Peyer's patch (tissue), 4 donors: ENCODE measurements at regions not wholly inside any gene's neighbourhood (a gene's known extent, or its start where the extent isn't known, plus 50 kb on each side); places are given as distances from the start of the nearest gene placed in this dataset.

Experiments
- POLR2A ChIP-seq, 2 donors: fragments of 450-650 bp; IDR thresholded peaks; one replicate each; pipeline ENCODE4 v1.5.1; 2017; ENCODE audit warnings: antibody characterized with exemption in 2 of 2, mild to moderate bottlenecking in 2 of 2, moderate library complexity in 2 of 2
- TF ChIP-seq, protein P1 (sequence below), 6 experiments: fragments of 450-650 bp in 4 of 6; fragments of 200-600 bp in 2 of 6; sonication (generic) in 1 of 6; IDR thresholded peaks; one replicate each; pipeline ENCODE4 v1.5.1; 2017 to 2019; ENCODE audit warnings: antibody characterized with exemption in 6 of 6, mild to moderate bottlenecking in 3 of 6, moderate library complexity in 1 of 6

DNA sequence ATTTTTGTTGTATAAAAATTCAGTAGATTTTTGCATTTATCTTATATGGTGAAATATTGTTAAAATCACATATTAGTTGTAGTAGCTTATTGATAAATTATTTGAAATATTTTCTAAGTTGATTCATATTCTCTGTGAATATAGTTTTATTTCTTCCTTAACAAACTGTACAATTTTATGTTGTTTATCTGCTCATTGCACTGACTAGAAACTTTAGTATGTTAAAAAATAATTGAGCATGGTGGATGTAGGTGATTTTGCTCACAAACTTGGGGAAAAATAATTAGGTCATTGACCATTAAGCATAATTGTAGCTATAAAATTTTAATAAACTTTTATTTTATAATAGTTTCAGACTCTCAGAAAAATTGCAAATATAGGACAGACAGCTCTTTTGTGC lies 1445.3 kb upstream of the MIR17HG start:
- TF ChIP-seq, protein P1, sequence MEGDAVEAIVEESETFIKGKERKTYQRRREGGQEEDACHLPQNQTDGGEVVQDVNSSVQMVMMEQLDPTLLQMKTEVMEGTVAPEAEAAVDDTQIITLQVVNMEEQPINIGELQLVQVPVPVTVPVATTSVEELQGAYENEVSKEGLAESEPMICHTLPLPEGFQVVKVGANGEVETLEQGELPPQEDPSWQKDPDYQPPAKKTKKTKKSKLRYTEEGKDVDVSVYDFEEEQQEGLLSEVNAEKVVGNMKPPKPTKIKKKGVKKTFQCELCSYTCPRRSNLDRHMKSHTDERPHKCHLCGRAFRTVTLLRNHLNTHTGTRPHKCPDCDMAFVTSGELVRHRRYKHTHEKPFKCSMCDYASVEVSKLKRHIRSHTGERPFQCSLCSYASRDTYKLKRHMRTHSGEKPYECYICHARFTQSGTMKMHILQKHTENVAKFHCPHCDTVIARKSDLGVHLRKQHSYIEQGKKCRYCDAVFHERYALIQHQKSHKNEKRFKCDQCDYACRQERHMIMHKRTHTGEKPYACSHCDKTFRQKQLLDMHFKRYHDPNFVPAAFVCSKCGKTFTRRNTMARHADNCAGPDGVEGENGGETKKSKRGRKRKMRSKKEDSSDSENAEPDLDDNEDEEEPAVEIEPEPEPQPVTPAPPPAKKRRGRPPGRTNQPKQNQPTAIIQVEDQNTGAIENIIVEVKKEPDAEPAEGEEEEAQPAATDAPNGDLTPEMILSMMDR (IDR thresholded peaks at IDR 0.05) = no peak
- no peak for TF ChIP-seq POLR2A (IDR thresholded peaks at IDR 0.05)
